ENCODE measurements at regions not wholly inside any gene's neighbourhood (a gene's known extent, or its start where the extent isn't known, plus 50 kb on each side); places are given as distances from the start of the nearest gene placed in this dataset.

DNA sequence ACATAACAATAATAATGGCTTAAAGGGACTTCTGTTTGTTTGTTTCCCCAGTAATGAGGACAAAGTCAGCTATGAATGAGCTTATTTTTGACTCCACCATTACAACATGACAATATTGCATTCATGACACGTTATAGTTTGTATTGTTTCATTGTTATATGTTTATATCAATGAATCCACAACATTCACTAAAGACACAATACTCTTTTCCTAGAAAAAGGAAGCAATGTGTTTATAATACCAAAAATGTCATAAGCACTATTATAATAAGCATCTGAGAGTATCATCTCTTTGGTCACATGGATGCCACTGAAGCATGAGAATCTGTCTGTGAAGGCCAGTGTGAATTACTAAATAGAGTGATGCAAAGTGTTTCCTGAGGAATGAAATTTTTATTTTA lies 1026.9 kb upstream of the C9orf72 start:
- Histone ChIP-seq H3K79me2 (ENCODE audit: control insufficient read depth, insufficient read depth, low read length) (no peaks in the 10 kb centered on the region), H3K9ac (ENCODE audit: control insufficient read depth, extremely low read depth, insufficient read depth, low read length) (no peak overlapping the region), H3K4me3 (ENCODE audit: control insufficient read depth in 2 of 3, extremely low read depth in 1 of 3, insufficient read depth in 2 of 3, low read depth in 1 of 3, low read length in 3 of 3) (no peak overlapping the region), H3K27me3 (ENCODE audit: control insufficient read depth, extremely low read depth, insufficient read depth, low read length) (no peaks in the 10 kb centered on the region), H2AFZ (ENCODE audit: control insufficient read depth, low read length) (no peak overlapping the region), H3K27ac (ENCODE audit: control insufficient read depth, insufficient read depth, low read length) (no peak overlapping the region), H3K9me3 (ENCODE audit: control insufficient read depth, low read depth, low read length) (no peaks in the 10 kb centered on the region), H3K9me1 (ENCODE audit: control insufficient read depth, extremely low read depth, insufficient read depth, low read length) (no peaks in the 10 kb centered on the region), H3K36me3 (ENCODE audit: control insufficient read depth in 2 of 2, extremely low read depth in 1 of 2, insufficient read depth in 2 of 2, low read length in 2 of 2) (no peaks in the 10 kb centered on the region), H3K4me2 (ENCODE audit: control insufficient read depth, extremely low read depth, insufficient read depth, low read depth, low read length) (no peak overlapping the region), H3K4me1 (ENCODE audit: control insufficient read depth, extremely low read depth, insufficient read depth, low read length) (no peaks in the 10 kb centered on the region), H4K20me1 (ENCODE audit: control insufficient read depth, extremely low read depth, insufficient read depth, low read length) (no peaks in the 10 kb centered on the region)
- no peak for FAIRE-seq
- DNase-seq (ENCODE audit: low read depth, low spot score) = no peak
- dilution Hi-C loops (cut with MboI; ENCODE audit: extremely low pct_ligation_motif_present, low sequenced_read_pairs) = no loop called here
- no peak for TF ChIP-seq EZH2 (IDR thresholded peaks at IDR 0.05; ENCODE audit: low read length)
- TF ChIP-seq, protein P1, sequence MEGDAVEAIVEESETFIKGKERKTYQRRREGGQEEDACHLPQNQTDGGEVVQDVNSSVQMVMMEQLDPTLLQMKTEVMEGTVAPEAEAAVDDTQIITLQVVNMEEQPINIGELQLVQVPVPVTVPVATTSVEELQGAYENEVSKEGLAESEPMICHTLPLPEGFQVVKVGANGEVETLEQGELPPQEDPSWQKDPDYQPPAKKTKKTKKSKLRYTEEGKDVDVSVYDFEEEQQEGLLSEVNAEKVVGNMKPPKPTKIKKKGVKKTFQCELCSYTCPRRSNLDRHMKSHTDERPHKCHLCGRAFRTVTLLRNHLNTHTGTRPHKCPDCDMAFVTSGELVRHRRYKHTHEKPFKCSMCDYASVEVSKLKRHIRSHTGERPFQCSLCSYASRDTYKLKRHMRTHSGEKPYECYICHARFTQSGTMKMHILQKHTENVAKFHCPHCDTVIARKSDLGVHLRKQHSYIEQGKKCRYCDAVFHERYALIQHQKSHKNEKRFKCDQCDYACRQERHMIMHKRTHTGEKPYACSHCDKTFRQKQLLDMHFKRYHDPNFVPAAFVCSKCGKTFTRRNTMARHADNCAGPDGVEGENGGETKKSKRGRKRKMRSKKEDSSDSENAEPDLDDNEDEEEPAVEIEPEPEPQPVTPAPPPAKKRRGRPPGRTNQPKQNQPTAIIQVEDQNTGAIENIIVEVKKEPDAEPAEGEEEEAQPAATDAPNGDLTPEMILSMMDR (optimal IDR thresholded peaks at IDR 0.05 in 1 of 3, IDR thresholded peaks at IDR 0.05 in 1 of 3, conservative IDR thresholded peaks at IDR 0.05 in 1 of 3; ENCODE audit: extremely low read depth in 1 of 3, insufficient read depth in 2 of 3, low read length in 3 of 3) = no peak

DNA sequence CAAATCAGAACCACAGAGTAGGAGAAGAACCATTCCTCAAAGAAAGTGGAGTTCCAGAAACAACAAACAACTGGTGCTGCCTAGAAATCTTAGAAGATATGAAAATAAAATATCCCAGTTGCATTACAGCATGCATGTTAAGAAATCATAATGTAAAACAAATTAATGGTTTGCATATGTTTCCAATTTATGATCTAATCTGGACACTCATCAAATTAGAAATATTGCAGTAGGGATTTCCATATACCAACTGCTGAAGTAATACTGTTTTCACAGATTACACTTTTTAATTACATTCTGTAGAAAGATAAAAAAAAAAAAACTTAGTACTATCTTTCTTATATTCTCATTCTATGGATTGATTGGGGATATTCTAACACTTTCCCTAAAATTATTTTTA lies 1034.6 kb upstream of the C9orf72 start:
- Histone ChIP-seq H3K79me2 (ENCODE audit: control insufficient read depth, insufficient read depth, low read length) (no peaks in the 10 kb centered on the region), H3K4me1 (ENCODE audit: control insufficient read depth, extremely low read depth, insufficient read depth, low read length) (no peaks in the 10 kb centered on the region), H3K4me3 (ENCODE audit: control insufficient read depth in 2 of 3, extremely low read depth in 1 of 3, insufficient read depth in 2 of 3, low read depth in 1 of 3, low read length in 3 of 3) (no peak overlapping the region), H2AFZ (ENCODE audit: control insufficient read depth, low read length) (no peak overlapping the region), H3K4me2 (ENCODE audit: control insufficient read depth, extremely low read depth, insufficient read depth, low read depth, low read length) (no peak overlapping the region), H3K9me3 (ENCODE audit: control insufficient read depth, low read depth, low read length) (no peaks in the 10 kb centered on the region), H3K27ac (ENCODE audit: control insufficient read depth, insufficient read depth, low read length) (no peak overlapping the region), H4K20me1 (ENCODE audit: control insufficient read depth, extremely low read depth, insufficient read depth, low read length) (no peaks in the 10 kb centered on the region), H3K36me3 (ENCODE audit: control insufficient read depth in 2 of 2, extremely low read depth in 1 of 2, insufficient read depth in 2 of 2, low read length in 2 of 2) (no peaks in the 10 kb centered on the region), H3K27me3 (ENCODE audit: control insufficient read depth, extremely low read depth, insufficient read depth, low read length) (no peaks in the 10 kb centered on the region), H3K9me1 (ENCODE audit: control insufficient read depth, extremely low read depth, insufficient read depth, low read length) (no peaks in the 10 kb centered on the region), H3K9ac (ENCODE audit: control insufficient read depth, extremely low read depth, insufficient read depth, low read length) (no peak overlapping the region)
- dilution Hi-C loops (cut with MboI; ENCODE audit: extremely low pct_ligation_motif_present, low sequenced_read_pairs) = no loop called here
- no peak for DNase-seq (ENCODE audit: low read depth, low spot score)
- no peak for FAIRE-seq
- TF ChIP-seq, protein P1 (optimal IDR thresholded peaks at IDR 0.05 in 1 of 3, IDR thresholded peaks at IDR 0.05 in 1 of 3, conservative IDR thresholded peaks at IDR 0.05 in 1 of 3; ENCODE audit: extremely low read depth in 1 of 3, insufficient read depth in 2 of 3, low read length in 3 of 3) = no peak
- no peak for TF ChIP-seq EZH2 (IDR thresholded peaks at IDR 0.05; ENCODE audit: low read length)

Measured in keratinocyte (primary cell).